ENCODE measurements at regions not wholly inside any gene's neighbourhood (a gene's known extent, or its start where the extent isn't known, plus 50 kb on each side); places are given as distances from the start of the nearest gene placed in this dataset.
"Not testable (repeated sequence)": the region's sequence is repeated elsewhere in the genome, so short reads cannot be mapped to it uniquely, and the experiment has no call there.

GRCh38 chr16:29147710-29148109 is 162.9 kb downstream of the LAT start:
- H3K27me3 ChIP-seq (ENCODE audit: low read depth); DNase-seq (ENCODE audit: low spot score in 2 of 2); H3K4me3 ChIP-seq; H3K9me3 ChIP-seq; H3K4me1 ChIP-seq; in situ Hi-C loops (cut with MboI; ENCODE audit: low sequenced_read_pairs); H3K36me3 ChIP-seq (replicated peaks): not testable (repeated sequence)

- H3K4me1 ChIP-seq; in situ Hi-C loops (cut with MboI; ENCODE audit: low sequenced_read_pairs); H3K9me3 ChIP-seq; DNase-seq (ENCODE audit: low spot score in 2 of 2); H3K36me3 ChIP-seq (replicated peaks); H3K27me3 ChIP-seq (ENCODE audit: low read depth); H3K4me3 ChIP-seq: not testable (repeated sequence)
Measured at GRCh38 chr16:29146808-29147643, 162.2 kb downstream of the LAT start.

- Histone ChIP-seq H3K27me3 (ENCODE audit: low read depth) (no peaks in the 10 kb centered on the region), H3K4me3 (no peak overlapping the region), H3K9me3 (no peaks in the 10 kb centered on the region), H3K36me3 (replicated peaks) (no peaks in the 10 kb centered on the region), H3K4me1 (no peaks in the 10 kb centered on the region)
- in situ Hi-C loops (cut with MboI; ENCODE audit: low sequenced_read_pairs) = no loop called here
- no peak for DNase-seq (ENCODE audit: low spot score in 2 of 2)
Measured at GRCh38 chr16:29146266-29146665, 161.4 kb downstream of the LAT start.

- H3K9me3 ChIP-seq; H3K27me3 ChIP-seq (ENCODE audit: low read depth); H3K36me3 ChIP-seq (replicated peaks); H3K4me1 ChIP-seq; H3K4me3 ChIP-seq; DNase-seq (ENCODE audit: low spot score in 2 of 2); in situ Hi-C loops (cut with MboI; ENCODE audit: low sequenced_read_pairs): not testable (repeated sequence)
Measured at GRCh38 chr16:29145486-29146225, 160.8 kb downstream of the LAT start.

GRCh38 chr16:29145086-29145485 is 160.2 kb downstream of the LAT start:
- DNase-seq (ENCODE audit: low spot score in 2 of 2); in situ Hi-C loops (cut with MboI; ENCODE audit: low sequenced_read_pairs); H3K4me3 ChIP-seq; H3K27me3 ChIP-seq (ENCODE audit: low read depth); H3K9me3 ChIP-seq; H3K4me1 ChIP-seq; H3K36me3 ChIP-seq (replicated peaks): not testable (repeated sequence)

- H3K4me1 ChIP-seq; DNase-seq (ENCODE audit: low spot score in 2 of 2); H3K4me3 ChIP-seq; H3K9me3 ChIP-seq; H3K27me3 ChIP-seq (ENCODE audit: low read depth); in situ Hi-C loops (cut with MboI; ENCODE audit: low sequenced_read_pairs); H3K36me3 ChIP-seq (replicated peaks): not testable (repeated sequence)
Measured at GRCh38 chr16:29144669-29145062, 159.8 kb downstream of the LAT start.

- in situ Hi-C loops (cut with MboI; ENCODE audit: low sequenced_read_pairs); H3K27me3 ChIP-seq (ENCODE audit: low read depth); DNase-seq (ENCODE audit: low spot score in 2 of 2); H3K4me1 ChIP-seq; H3K36me3 ChIP-seq (replicated peaks); H3K4me3 ChIP-seq; H3K9me3 ChIP-seq: not testable (repeated sequence)
Measured at GRCh38 chr16:29143739-29144668, 159.2 kb downstream of the LAT start.

GRCh38 chr16:29142506-29142905 is 157.7 kb downstream of the LAT start:
- H3K36me3 ChIP-seq (replicated peaks); H3K4me3 ChIP-seq; H3K9me3 ChIP-seq; H3K4me1 ChIP-seq; in situ Hi-C loops (cut with MboI; ENCODE audit: low sequenced_read_pairs); H3K27me3 ChIP-seq (ENCODE audit: low read depth); DNase-seq (ENCODE audit: low spot score in 2 of 2): not testable (repeated sequence)

GRCh38 chr16:29141586-29142324 is 156.9 kb downstream of the LAT start:
- in situ Hi-C loops (cut with MboI; ENCODE audit: low sequenced_read_pairs) = no loop called here
- no peak for DNase-seq (ENCODE audit: low spot score in 2 of 2)
- Histone ChIP-seq H3K4me1 (no peaks in the 10 kb centered on the region), H3K36me3 (replicated peaks) (no peaks in the 10 kb centered on the region), H3K4me3 (no peak overlapping the region), H3K9me3 (no peaks in the 10 kb centered on the region), H3K27me3 (ENCODE audit: low read depth) (no peaks in the 10 kb centered on the region)

- in situ Hi-C loops (cut with MboI; ENCODE audit: low sequenced_read_pairs) = not testable (repeated sequence)
Measured at GRCh38 chr16:29141121-29141520, 156.3 kb downstream of the LAT start.

GRCh38 chr16:29139901-29140855 is 155.3 kb downstream of the LAT start:
- H3K27me3 ChIP-seq (ENCODE audit: low read depth); H3K4me3 ChIP-seq; H3K36me3 ChIP-seq (replicated peaks); DNase-seq (ENCODE audit: low spot score in 2 of 2); H3K4me1 ChIP-seq; H3K9me3 ChIP-seq; in situ Hi-C loops (cut with MboI; ENCODE audit: low sequenced_read_pairs): not testable (repeated sequence)

More at GRCh38 chr16:29141121-29141520, 156.3 kb downstream of the LAT start:
- H3K9me3 ChIP-seq; H3K27me3 ChIP-seq (ENCODE audit: low read depth); H3K36me3 ChIP-seq (replicated peaks); DNase-seq (ENCODE audit: low spot score in 2 of 2); H3K4me1 ChIP-seq; H3K4me3 ChIP-seq: not testable (repeated sequence)

GRCh38 chr16:29139261-29139802 is 154.5 kb downstream of the LAT start:
- H3K27me3 ChIP-seq (ENCODE audit: low read depth) = no peaks in the 10 kb centered on the region
- no peaks in the 10 kb centered on the region for H3K4me1 ChIP-seq
- no peaks in the 10 kb centered on the region for H3K36me3 ChIP-seq (replicated peaks)
- DNase-seq (ENCODE audit: low spot score in 2 of 2) = no peak
- H3K4me3 ChIP-seq = no peak overlapping the region
- H3K9me3 ChIP-seq = no peaks in the 10 kb centered on the region
- in situ Hi-C loops (cut with MboI; ENCODE audit: low sequenced_read_pairs) = no loop called here
